Activated T-helper 1 cell treated with Interleukin-2 at 50 U/mL for 16 hours (primary cell): ENCODE measurements at regions not wholly inside any gene's neighbourhood (a gene's known extent, or its start where the extent isn't known, plus 50 kb on each side); places are given as distances from the start of the nearest gene placed in this dataset.
"Not testable (repeated sequence)": the region's sequence is repeated elsewhere in the genome, so short reads cannot be mapped to it uniquely, and the experiment has no call there.

ENCODE experiments used
- DNase-seq: peaks from one replicate; pipeline ENCODE4 v3.0.0-alpha.2; 2020; ENCODE audit warnings: low read depth

GRCh38 chr3:156048483-156048882, 71.9 kb upstream of the KCNAB1 start:
- not testable (repeated sequence) for DNase-seq

- DNase-seq, result no peak
Measured at GRCh38 chr3:156050918-156051317, 69.5 kb upstream of the KCNAB1 start.

GRCh38 chr3:156051651-156052050, 68.7 kb upstream of the KCNAB1 start:
- no peak for DNase-seq

GRCh38 chr3:156052115-156052514, 68.3 kb upstream of the KCNAB1 start:
- no peak for DNase-seq

- DNase-seq, result no peak
Measured at GRCh38 chr3:156059950-156060501, 60.4 kb upstream of the KCNAB1 start.

GRCh38 chr3:156068151-156068550, 52.2 kb upstream of the KCNAB1 start:
- DNase-seq, result not testable (repeated sequence)

- no peak for DNase-seq
Measured at GRCh38 chr3:156070028-156070427, 50.4 kb upstream of the KCNAB1 start.
